Natural killer cell (primary cell): ENCODE measurements at regions not wholly inside any gene's neighbourhood (a gene's known extent, or its start where the extent isn't known, plus 50 kb on each side); places are given as distances from the start of the nearest gene placed in this dataset.

Source experiments
- ATAC-seq, 3 donors: fragments of 150-1000 bp in 2 of 3; fragments of 200-7000 bp in 1 of 3; cut with Tn5 transposase; 1 replicate in 1 of 3; 2 replicates in 2 of 3; pipeline ENCODE4 v1.10.0; 2021; ENCODE audit warnings: mild to moderate bottlenecking in 2 of 3, moderate library complexity in 2 of 3
- DNase-seq, 2 donors: peaks; one replicate each; pipeline versions ENCODE4 v3.0.0 to v3.0.0-alpha.2; 2013 to 2021; ENCODE audit warnings: mixed read lengths in 1 of 2
- H3K27ac ChIP-seq: one replicate; pipeline ENCODE4 v1.5.1; 2013; ENCODE audit warnings: mild to moderate bottlenecking, low read length
- H3K27me3 ChIP-seq: one replicate; pipeline ENCODE4 v1.6.1; 2013; ENCODE audit warnings: low read length; ENCODE audit not compliant: control insufficient read depth, insufficient read depth
- H3K36me3 ChIP-seq: one replicate; pipeline ENCODE4 v1.6.1; 2013; ENCODE audit warnings: low read length; ENCODE audit not compliant: control insufficient read depth, insufficient read depth
- H3K4me1 ChIP-seq: one replicate; pipeline ENCODE4 v1.6.1; 2013; ENCODE audit warnings: low read length; ENCODE audit not compliant: control insufficient read depth, insufficient read depth
- H3K4me3 ChIP-seq: one replicate; pipeline ENCODE4 v1.5.1; 2013; ENCODE audit warnings: low read length
- H3K9me3 ChIP-seq: one replicate; pipeline ENCODE4 v1.6.1; 2013; ENCODE audit warnings: low read length; ENCODE audit not compliant: control insufficient read depth, insufficient read depth
- H3K27ac Mint-ChIP-seq, 2 donors: one replicate each; pipeline ENCODE4 v1.8.0; 2022; ENCODE audit warnings: mild to moderate bottlenecking in 2 of 2, mixed read lengths in 2 of 2, moderate library complexity in 1 of 2
- H3K27me3 Mint-ChIP-seq, 2 donors: one replicate each; pipeline ENCODE4 v1.8.0; 2022; ENCODE audit warnings: low read depth in 2 of 2, mixed read lengths in 2 of 2
- H3K36me3 Mint-ChIP-seq: one replicate; pipeline ENCODE4 v1.8.0; 2022; ENCODE audit warnings: mixed read lengths
- H3K4me1 Mint-ChIP-seq, 2 donors: one replicate each; pipeline ENCODE4 v1.8.0; 2022; ENCODE audit warnings: mixed read lengths in 2 of 2
- H3K4me3 Mint-ChIP-seq: one replicate; pipeline ENCODE4 v1.8.0; 2022; ENCODE audit warnings: mild to moderate bottlenecking, moderate library complexity, mixed read lengths
- H3K9me3 Mint-ChIP-seq, 2 donors: one replicate each; pipeline ENCODE4 v1.8.0; 2022; ENCODE audit warnings: mixed read lengths in 2 of 2
- WGBS: methylation state at CpG from one replicate; pipeline ENCODE4 v1.1.7; 2013; ENCODE audit warnings: missing lambda C conversion rate; ENCODE audit not compliant: insufficient coverage; 5-methylcytosine and 5-hydroxymethylcytosine counted together
- intact Hi-C: fragments of 100-400 bp; cut with micrococcal nuclease; formaldehyde crosslinking; loops from one replicate; pipeline ENCODE4 v1.14.2; 2022
- TF ChIP-seq, protein P1 (sequence below): fragments of 200-600 bp; IDR thresholded peaks from one replicate; pipeline ENCODE4 v1.8.0; 2022; ENCODE audit warnings: antibody characterized with exemption

- intact Hi-C loops = no loop called here
- no peaks in the 10 kb centered on the region for H3K9me3 ChIP-seq
- H3K36me3 ChIP-seq = no peaks in the 10 kb centered on the region
- H3K4me1 Mint-ChIP-seq = no peaks in the 10 kb centered on the region
- H3K9me3 Mint-ChIP-seq = no peaks in the 10 kb centered on the region
- H3K4me1 ChIP-seq = no peaks in the 10 kb centered on the region
- peaks cover 26 to 63% of the 10 kb centered on the region in 2 donors for H3K27me3 Mint-ChIP-seq
- H3K27me3 ChIP-seq = peaks cover 6% of the 10 kb centered on the region
- no peak overlapping the region for H3K27ac Mint-ChIP-seq
- TF ChIP-seq, protein P1, sequence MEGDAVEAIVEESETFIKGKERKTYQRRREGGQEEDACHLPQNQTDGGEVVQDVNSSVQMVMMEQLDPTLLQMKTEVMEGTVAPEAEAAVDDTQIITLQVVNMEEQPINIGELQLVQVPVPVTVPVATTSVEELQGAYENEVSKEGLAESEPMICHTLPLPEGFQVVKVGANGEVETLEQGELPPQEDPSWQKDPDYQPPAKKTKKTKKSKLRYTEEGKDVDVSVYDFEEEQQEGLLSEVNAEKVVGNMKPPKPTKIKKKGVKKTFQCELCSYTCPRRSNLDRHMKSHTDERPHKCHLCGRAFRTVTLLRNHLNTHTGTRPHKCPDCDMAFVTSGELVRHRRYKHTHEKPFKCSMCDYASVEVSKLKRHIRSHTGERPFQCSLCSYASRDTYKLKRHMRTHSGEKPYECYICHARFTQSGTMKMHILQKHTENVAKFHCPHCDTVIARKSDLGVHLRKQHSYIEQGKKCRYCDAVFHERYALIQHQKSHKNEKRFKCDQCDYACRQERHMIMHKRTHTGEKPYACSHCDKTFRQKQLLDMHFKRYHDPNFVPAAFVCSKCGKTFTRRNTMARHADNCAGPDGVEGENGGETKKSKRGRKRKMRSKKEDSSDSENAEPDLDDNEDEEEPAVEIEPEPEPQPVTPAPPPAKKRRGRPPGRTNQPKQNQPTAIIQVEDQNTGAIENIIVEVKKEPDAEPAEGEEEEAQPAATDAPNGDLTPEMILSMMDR = no peak
- ATAC-seq (no peak), DNase-seq (no peak)
- H3K4me3 Mint-ChIP-seq = no peak overlapping the region
- no peak overlapping the region for H3K27ac ChIP-seq
- no peak overlapping the region for H3K4me3 ChIP-seq
- 96% methylated on average over 3 of the region's 4 CpGs for WGBS
- H3K36me3 Mint-ChIP-seq = no peaks in the 10 kb centered on the region
These were observed 104.1 kb downstream of the DIRAS2 start for GRCh38 chr9:90538566-90538965.

- Mint-ChIP-seq H3K4me1 (no peaks in the 10 kb centered on the region), H3K36me3 (no peaks in the 10 kb centered on the region), H3K27me3 (peaks cover 24 to 57% of the 10 kb centered on the region in 2 donors), H3K27ac (no peak overlapping the region), H3K9me3 (no peaks in the 10 kb centered on the region), H3K4me3 (no peak overlapping the region)
- Histone ChIP-seq H3K36me3 (no peaks in the 10 kb centered on the region), H3K4me1 (no peaks in the 10 kb centered on the region), H3K27me3 (peaks cover 6% of the 10 kb centered on the region), H3K27ac (no peak overlapping the region), H3K4me3 (no peak overlapping the region), H3K9me3 (no peaks in the 10 kb centered on the region)
- intact Hi-C loops = no loop called here
- ATAC-seq (no peak), DNase-seq (no peak)
- TF ChIP-seq, protein P1 = no peak
These were observed 103.3 kb downstream of the DIRAS2 start for GRCh38 chr9:90539286-90539685.

GRCh38 chr9:90540734-90541133, 101.9 kb downstream of the DIRAS2 start:
- H3K27ac ChIP-seq = no peak overlapping the region
- peaks cover 19 to 58% of the 10 kb centered on the region in 2 donors for H3K27me3 Mint-ChIP-seq
- DNase-seq (no peak), ATAC-seq (no peak)
- no peaks in the 10 kb centered on the region for H3K36me3 ChIP-seq
- H3K27me3 ChIP-seq = peaks cover 2% of the 10 kb centered on the region
- no peak overlapping the region for H3K4me3 Mint-ChIP-seq
- no peaks in the 10 kb centered on the region for H3K36me3 Mint-ChIP-seq
- H3K4me3 ChIP-seq = no peak overlapping the region
- intact Hi-C loops = no loop called here
- no peaks in the 10 kb centered on the region for H3K4me1 ChIP-seq
- H3K9me3 ChIP-seq = no peaks in the 10 kb centered on the region
- TF ChIP-seq, protein P1 = no peak
- H3K9me3 Mint-ChIP-seq = no peaks in the 10 kb centered on the region
- no peak overlapping the region for H3K27ac Mint-ChIP-seq
- no peaks in the 10 kb centered on the region for H3K4me1 Mint-ChIP-seq
- WGBS = no CpG with 5 or more reads among the region's 1 CpG

GRCh38 chr9:90544488-90544887, 98.1 kb downstream of the DIRAS2 start:
- H3K9me3 Mint-ChIP-seq = no peaks in the 10 kb centered on the region
- TF ChIP-seq, protein P1 = no peak
- no peak overlapping the region for H3K4me3 Mint-ChIP-seq
- H3K27me3 Mint-ChIP-seq = peaks cover 6 to 46% of the 10 kb centered on the region in 2 donors
- 88% methylated on average over 2 of the region's 2 CpGs for WGBS
- no peak overlapping the region for H3K27ac ChIP-seq
- H3K36me3 Mint-ChIP-seq = no peaks in the 10 kb centered on the region
- H3K4me1 Mint-ChIP-seq = no peaks in the 10 kb centered on the region
- no peaks in the 10 kb centered on the region for H3K36me3 ChIP-seq
- H3K27ac Mint-ChIP-seq = no peak overlapping the region
- H3K4me1 ChIP-seq = no peaks in the 10 kb centered on the region
- no peaks in the 10 kb centered on the region for H3K9me3 ChIP-seq
- DNase-seq = no peak
- no peak for ATAC-seq
- no peaks in the 10 kb centered on the region for H3K27me3 ChIP-seq
- H3K4me3 ChIP-seq = no peak overlapping the region
- intact Hi-C loops = no loop called here
